OCI-LY1 (cell line): ENCODE measurements at regions not wholly inside any gene's neighbourhood (a gene's known extent, or its start where the extent isn't known, plus 50 kb on each side); places are given as distances from the start of the nearest gene placed in this dataset.

Experiments
- H2AFZ ChIP-seq: fragments of 200-600 bp; sonication (generic), shearing (Covaris generic); 2 replicates; pipeline ENCODE4 v1.6.0; 2014; ENCODE audit warnings: antibody characterized with exemption, mild to moderate bottlenecking, low read length
- H3F3A ChIP-seq: fragments of 200-600 bp; sonication (generic), shearing (Covaris generic); 2 replicates; pipeline ENCODE4 v1.6.0; 2014; ENCODE audit warnings: mild to moderate bottlenecking, antibody characterized with exemption, low read length, moderate library complexity; ENCODE audit not compliant: insufficient read depth
- H3K27ac ChIP-seq: fragments of 200-600 bp; sonication (generic); 2 replicates; pipeline ENCODE4 v1.5.1; 2014; ENCODE audit warnings: low read length, mixed run types, mild to moderate bottlenecking, low read depth; ENCODE audit not compliant: poor library complexity, severe bottlenecking
- H3K27me3 ChIP-seq: fragments of 200-600 bp; sonication (generic); 2 replicates; pipeline ENCODE4 v1.6.0; 2014; ENCODE audit warnings: antibody characterized with exemption, mild to moderate bottlenecking, low read length, moderate library complexity; ENCODE audit not compliant: insufficient read depth
- H3K36me3 ChIP-seq: fragments of 200-600 bp; sonication (generic); 2 replicates; pipeline ENCODE4 v1.6.1; 2014; ENCODE audit warnings: mild to moderate bottlenecking, antibody characterized with exemption, low read length, moderate library complexity, mixed read lengths; ENCODE audit not compliant: insufficient read depth
- H3K4me1 ChIP-seq: fragments of 200-600 bp; sonication (generic); 2 replicates; pipeline ENCODE4 v1.5.1; 2014; ENCODE audit warnings: mild to moderate bottlenecking, low read length, moderate library complexity; ENCODE audit not compliant: insufficient read depth, severe bottlenecking
- H3K4me2 ChIP-seq: fragments of 200-600 bp; sonication (generic), shearing (Covaris generic); 2 replicates; pipeline ENCODE4 v1.6.1; 2014; ENCODE audit warnings: low read length
- H3K4me3 ChIP-seq: fragments of 200-600 bp; sonication (generic); 2 replicates; pipeline ENCODE4 v1.5.1; 2014; ENCODE audit warnings: low read length, low read depth, mild to moderate bottlenecking, mixed read lengths; ENCODE audit not compliant: poor library complexity, severe bottlenecking
- H3K79me2 ChIP-seq: fragments of 200-600 bp; shearing (Covaris generic); 2 replicates; pipeline ENCODE4 v1.6.1; 2016; ENCODE audit warnings: mixed run types, low read length, mixed read lengths; ENCODE audit not compliant: insufficient read depth
- H3K9ac ChIP-seq: fragments of 200-600 bp; sonication (generic), shearing (Covaris generic); 2 replicates; pipeline ENCODE4 v1.6.1; 2014; ENCODE audit warnings: mild to moderate bottlenecking, low read length, mixed read lengths
- H3K9me2 ChIP-seq: fragments of 200-600 bp; sonication (generic), shearing (Covaris generic); 2 replicates; pipeline ENCODE4 v1.6.1; 2014; ENCODE audit warnings: low read depth, mild to moderate bottlenecking, low read length, mixed read lengths
- H3K9me3 ChIP-seq: fragments of 200-600 bp; shearing (Covaris generic); 2 replicates; pipeline ENCODE4 v1.6.1; 2014; ENCODE audit warnings: low read length, mixed read lengths
- H4K20me1 ChIP-seq: fragments of 200-600 bp; sonication (generic), shearing (Covaris generic); 2 replicates; pipeline ENCODE4 v1.6.0; 2016; ENCODE audit warnings: mild to moderate bottlenecking, low read length; ENCODE audit not compliant: insufficient read depth
- EZH2 ChIP-seq: fragments of 200-600 bp; sonication (generic), shearing (Covaris generic); IDR thresholded peaks from 2 replicates; pipeline ENCODE4 v1.8.0; 2017; ENCODE audit warnings: borderline replicate concordance, mixed run types, mild to moderate bottlenecking, antibody characterized with exemption, low read length, moderate library complexity, mixed read lengths
- TF ChIP-seq, protein P1 (sequence below): fragments of 200-600 bp; sonication (generic), shearing (Covaris generic); IDR thresholded peaks from 2 replicates; pipeline ENCODE4 v1.5.1; 2017; ENCODE audit warnings: mild to moderate bottlenecking, antibody characterized with exemption, low read length, moderate library complexity, mixed read lengths

DNA sequence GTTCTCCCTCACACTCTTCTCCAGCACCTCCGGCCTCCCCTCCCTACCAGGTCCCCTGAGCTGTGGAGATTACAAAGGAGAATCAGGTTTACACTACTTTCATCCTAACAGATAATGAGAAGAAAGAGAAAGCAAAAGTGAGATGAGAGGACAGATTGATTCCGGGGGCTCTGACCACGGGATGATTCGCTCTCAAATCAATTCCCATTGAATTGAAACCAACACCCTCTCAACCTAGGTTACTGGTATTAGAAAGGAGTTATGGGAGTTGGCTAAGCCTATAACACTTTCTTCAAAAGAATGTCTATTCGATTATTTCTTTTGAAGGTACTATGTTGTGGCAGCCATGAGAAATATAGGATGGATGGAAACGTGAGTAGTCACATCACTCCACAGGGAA is 386.2 kb upstream of the TNP1 start:
- Histone ChIP-seq H3K4me1 (no peaks in the 10 kb centered on the region), H3K9me2 (no peaks in the 10 kb centered on the region), H3K36me3 (no peaks in the 10 kb centered on the region), H3F3A (no peaks in the 10 kb centered on the region), H3K9ac (no peak overlapping the region), H3K79me2 (no peaks in the 10 kb centered on the region), H3K27me3 (no peaks in the 10 kb centered on the region), H3K4me2 (no peak overlapping the region), H4K20me1 (no peaks in the 10 kb centered on the region), H3K9me3 (no peaks in the 10 kb centered on the region), H3K27ac (no peak overlapping the region), H3K4me3 (no peak overlapping the region), H2AFZ (no peak overlapping the region)
- no peak for TF ChIP-seq EZH2
- TF ChIP-seq, protein P1, sequence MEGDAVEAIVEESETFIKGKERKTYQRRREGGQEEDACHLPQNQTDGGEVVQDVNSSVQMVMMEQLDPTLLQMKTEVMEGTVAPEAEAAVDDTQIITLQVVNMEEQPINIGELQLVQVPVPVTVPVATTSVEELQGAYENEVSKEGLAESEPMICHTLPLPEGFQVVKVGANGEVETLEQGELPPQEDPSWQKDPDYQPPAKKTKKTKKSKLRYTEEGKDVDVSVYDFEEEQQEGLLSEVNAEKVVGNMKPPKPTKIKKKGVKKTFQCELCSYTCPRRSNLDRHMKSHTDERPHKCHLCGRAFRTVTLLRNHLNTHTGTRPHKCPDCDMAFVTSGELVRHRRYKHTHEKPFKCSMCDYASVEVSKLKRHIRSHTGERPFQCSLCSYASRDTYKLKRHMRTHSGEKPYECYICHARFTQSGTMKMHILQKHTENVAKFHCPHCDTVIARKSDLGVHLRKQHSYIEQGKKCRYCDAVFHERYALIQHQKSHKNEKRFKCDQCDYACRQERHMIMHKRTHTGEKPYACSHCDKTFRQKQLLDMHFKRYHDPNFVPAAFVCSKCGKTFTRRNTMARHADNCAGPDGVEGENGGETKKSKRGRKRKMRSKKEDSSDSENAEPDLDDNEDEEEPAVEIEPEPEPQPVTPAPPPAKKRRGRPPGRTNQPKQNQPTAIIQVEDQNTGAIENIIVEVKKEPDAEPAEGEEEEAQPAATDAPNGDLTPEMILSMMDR = no peak

DNA sequence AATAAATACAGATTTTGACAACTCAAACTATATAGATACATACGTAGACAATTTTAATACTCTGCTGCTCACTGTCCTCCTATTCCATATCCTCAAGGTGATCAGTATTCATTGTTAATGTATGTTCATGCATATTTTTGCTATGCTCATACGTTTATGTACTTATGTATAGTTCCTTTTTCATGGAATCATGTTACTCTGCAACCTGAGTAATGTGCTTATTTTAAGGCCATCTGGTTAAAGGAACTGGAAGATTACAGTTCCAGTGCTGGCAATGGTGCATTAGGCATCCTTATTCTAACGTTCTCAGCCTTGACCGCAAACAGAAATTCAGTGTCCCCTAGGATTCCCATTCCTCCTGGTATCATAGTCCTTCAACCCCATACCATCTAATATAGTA is 385.0 kb upstream of the TNP1 start:
- no peaks in the 10 kb centered on the region for H3F3A ChIP-seq
- H3K79me2 ChIP-seq = no peaks in the 10 kb centered on the region
- TF ChIP-seq, protein P1 = no peak
- TF ChIP-seq EZH2 = no peak
- H3K4me3 ChIP-seq = no peak overlapping the region
- no peaks in the 10 kb centered on the region for H4K20me1 ChIP-seq
- H3K9me2 ChIP-seq = no peaks in the 10 kb centered on the region
- H3K9me3 ChIP-seq = no peaks in the 10 kb centered on the region
- no peaks in the 10 kb centered on the region for H3K4me1 ChIP-seq
- H3K36me3 ChIP-seq = no peaks in the 10 kb centered on the region
- H2AFZ ChIP-seq = no peak overlapping the region
- no peak overlapping the region for H3K27ac ChIP-seq
- no peak overlapping the region for H3K9ac ChIP-seq
- H3K27me3 ChIP-seq = no peaks in the 10 kb centered on the region
- no peak overlapping the region for H3K4me2 ChIP-seq

DNA sequence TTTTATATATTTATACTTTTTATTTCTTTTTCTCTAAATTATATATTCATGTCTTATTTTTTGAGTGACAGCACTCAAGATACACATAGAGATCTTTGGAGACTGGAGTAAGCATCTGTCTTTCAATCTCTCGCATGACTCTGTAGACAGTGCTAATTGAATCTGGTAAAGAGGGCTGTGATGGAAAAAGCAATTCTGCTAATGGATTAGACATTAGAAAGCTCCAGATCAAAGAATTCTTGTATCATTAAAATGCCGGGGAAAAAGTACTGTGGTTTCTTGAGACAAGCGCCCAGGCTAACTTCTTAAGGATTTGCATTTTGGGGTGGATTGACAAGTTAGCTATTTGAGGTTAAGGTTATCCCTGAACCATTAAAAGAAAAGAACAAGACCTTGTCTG is 383.1 kb upstream of the TNP1 start:
- Histone ChIP-seq H3K9me3 (no peaks in the 10 kb centered on the region), H3K4me2 (no peak overlapping the region), H2AFZ (no peak overlapping the region), H3K9me2 (no peaks in the 10 kb centered on the region), H3K27me3 (no peaks in the 10 kb centered on the region), H3K9ac (no peak overlapping the region), H4K20me1 (no peaks in the 10 kb centered on the region), H3K4me3 (no peak overlapping the region), H3K27ac (no peak overlapping the region), H3K36me3 (no peaks in the 10 kb centered on the region), H3K79me2 (no peaks in the 10 kb centered on the region), H3F3A (no peaks in the 10 kb centered on the region), H3K4me1 (no peaks in the 10 kb centered on the region)
- no peak for TF ChIP-seq EZH2
- TF ChIP-seq, protein P1 = no peak
